Inferior parietal cortex (tissue), 1 donor: ENCODE measurements at regions not wholly inside any gene's neighbourhood (a gene's known extent, or its start where the extent isn't known, plus 50 kb on each side); places are given as distances from the start of the nearest gene placed in this dataset.

ENCODE experiments used
- DNase-seq: peaks from one replicate; pipeline ENCODE4 v3.0.0-alpha.2; 2016; ENCODE audit errors: extremely low spot score

- DNase-seq: no peak
Observed at GRCh38 chr2:125042727-125043126, 1017.6 kb downstream of the CNTNAP5 start.

GRCh38 chr2:125070726-125071505 lies 1045.8 kb downstream of the CNTNAP5 start:
- DNase-seq: no peak

DNA sequence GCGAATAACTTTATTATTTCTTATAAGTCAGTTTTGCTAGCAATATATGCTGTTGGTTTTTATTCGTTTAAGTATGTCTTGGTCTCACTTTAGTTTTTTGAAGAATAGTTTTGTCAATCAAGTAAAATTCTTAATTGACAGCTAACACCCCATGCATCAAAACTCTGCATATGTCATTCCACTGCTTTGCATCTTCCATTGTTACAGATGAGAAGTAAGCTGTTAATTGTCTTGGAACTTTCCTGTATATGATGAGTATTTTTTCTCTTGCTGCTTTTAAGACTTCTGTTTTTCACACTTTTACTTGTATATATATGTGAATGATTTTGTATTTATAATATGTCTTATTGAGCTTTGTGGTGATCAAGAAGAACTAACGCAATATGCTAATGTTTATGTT lies 1048.4 kb downstream of the CNTNAP5 start:
- DNase-seq: no peak

DNA sequence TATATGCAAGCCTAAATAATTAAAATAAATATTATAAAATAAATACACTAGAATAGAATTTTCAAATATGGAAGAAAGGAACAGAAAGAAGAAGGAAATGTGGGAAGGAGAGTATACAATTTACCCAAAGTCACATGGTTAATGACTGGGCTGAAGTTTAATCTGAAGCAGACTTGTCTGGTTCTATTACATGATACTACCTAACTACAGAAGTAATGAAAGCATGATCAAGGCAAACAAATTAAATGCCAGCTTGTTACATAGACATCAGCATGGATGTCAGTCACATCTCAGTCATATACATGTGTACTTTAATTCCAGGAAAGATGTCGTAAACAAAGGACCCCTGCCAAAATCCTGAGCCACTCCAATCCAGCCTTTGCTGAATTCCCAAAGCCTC lies 1060.8 kb downstream of the CNTNAP5 start:
- DNase-seq: no peak

- DNase-seq: no peak
Observed at GRCh38 chr2:125086313-125087184, 1061.5 kb downstream of the CNTNAP5 start.

DNA sequence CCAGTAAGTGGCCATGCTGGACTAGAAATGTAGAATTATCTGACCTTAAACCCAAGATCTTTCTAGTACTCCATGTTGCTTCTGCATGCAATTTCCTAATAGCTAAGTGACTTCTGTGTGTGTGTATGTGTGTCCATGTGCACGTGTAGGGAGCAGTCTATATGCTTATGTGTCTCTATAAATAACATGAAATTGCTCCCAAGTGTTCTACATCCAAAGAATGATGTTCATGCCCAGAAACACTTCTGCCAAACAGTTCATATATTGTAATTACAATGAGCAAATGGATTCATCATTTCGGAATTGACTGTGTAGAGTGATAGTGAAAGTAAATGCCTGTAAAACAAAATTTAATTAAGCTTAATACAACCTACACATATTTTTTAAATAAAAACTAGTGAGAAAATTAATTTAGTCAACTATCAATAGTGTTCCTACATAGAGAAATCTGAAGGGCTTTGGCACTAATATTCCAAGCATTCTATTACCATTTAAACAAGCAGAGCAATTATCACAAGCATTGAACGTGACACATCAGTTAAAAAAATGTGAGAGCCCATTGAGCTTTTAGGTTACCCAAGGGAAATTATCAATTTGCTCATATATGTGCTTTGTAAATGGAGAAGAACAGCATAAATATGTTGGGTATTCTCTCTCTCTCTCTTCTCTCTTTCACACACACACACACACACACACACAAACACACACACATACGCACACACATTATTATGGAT lies 1067.4 kb downstream of the CNTNAP5 start:
- DNase-seq: no peak

DNA sequence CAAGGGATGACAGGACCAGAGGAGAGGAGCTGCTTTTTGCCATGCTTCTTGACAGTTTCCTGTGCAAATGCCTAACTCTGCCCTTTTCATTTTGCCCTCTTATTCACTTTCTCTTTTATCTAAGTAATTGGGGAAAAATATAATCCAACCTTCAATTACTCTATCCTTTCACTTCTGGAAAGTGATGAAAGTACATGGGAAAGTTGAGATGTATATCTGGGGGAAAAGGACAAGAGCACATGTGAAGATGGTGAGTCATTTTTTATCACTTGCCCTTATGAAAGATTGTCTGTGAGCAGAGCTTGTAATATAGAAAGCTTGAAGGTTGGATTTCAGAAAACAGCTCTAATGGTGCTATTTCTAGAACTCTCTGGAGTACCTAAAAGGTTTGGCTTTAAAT lies 1070.7 kb downstream of the CNTNAP5 start:
- DNase-seq: no peak

- DNase-seq: no peak
Observed at GRCh38 chr2:125106710-125107109, 1081.6 kb downstream of the CNTNAP5 start.

DNA sequence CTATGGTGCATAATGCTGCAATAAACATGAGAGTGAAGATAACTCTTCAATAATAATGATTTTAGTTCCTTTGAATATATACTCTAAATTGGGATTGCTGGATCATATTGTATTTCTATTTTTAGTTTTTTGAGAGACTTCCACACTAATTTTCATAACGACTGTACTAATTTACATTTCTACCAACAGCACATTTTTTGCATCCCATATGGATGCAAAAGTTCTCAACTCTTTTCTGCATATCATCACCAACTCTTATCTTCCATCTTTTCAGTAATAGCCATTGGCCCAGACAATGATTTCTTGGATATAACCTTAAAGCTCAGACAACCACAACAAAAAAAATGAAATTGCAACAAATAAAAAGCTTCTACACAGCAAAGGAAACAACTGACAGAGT lies 1082.4 kb downstream of the CNTNAP5 start:
- DNase-seq: no peak

GRCh38 chr2:125108251-125108650 lies 1083.2 kb downstream of the CNTNAP5 start:
- DNase-seq: no peak

DNA sequence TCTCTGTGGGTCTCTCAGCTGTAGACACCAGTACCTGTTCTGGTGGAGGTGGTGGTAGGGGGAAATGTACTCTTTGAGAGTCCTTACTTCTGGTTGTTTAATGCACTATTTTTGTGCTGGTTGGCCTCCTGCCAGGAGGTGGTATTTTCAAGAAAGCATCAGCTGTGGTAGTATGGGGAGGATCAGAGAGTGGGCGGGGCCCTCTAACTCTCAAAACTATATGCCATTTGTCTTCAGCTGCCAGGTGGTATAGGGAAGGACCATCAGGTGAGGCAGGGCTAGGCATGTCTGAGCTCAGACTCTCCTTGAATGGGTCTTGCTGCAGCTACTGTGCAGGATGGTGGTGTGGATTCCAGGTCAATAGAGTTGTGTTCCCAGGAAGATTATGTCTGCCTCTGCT lies 1100.8 kb downstream of the CNTNAP5 start:
- DNase-seq: no peak

DNA sequence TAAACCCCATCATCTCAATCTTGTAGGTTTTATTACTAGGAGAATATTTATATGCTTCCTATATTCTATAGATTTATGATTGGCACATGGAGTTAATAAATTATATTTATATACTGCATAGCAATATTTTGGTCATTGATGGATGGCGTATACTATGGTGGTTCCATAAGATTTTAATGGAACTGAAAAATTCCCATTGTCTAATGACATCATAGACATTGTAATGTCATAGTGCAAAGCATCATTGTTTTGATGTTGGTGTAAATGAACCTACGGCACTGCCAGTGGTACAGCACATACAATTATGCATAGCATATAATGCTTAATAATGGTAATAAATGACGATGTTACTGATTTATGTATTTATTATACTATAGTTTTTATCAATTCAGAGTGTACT lies 1135.9 kb downstream of the CNTNAP5 start:
- no peak for DNase-seq

DNA sequence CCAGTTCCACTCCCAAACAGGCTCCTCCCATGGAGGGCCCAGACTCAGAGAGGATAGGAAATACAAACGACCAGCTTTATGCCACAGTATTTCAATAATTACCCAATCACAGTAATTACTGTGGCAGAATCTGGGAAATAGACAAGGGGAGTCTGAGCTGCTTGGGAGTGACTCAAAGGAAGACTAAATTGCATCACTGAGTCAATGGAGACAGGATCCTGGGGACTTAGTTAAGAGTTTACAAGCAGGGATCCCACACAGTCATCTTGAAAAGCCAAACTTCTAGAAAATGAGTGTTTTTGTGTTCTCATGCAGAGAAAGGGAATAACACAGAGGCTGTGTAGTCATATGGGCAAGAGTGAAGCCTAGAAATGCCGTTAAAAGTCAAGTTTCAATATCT lies 1142.1 kb downstream of the CNTNAP5 start:
- no peak for DNase-seq

DNA sequence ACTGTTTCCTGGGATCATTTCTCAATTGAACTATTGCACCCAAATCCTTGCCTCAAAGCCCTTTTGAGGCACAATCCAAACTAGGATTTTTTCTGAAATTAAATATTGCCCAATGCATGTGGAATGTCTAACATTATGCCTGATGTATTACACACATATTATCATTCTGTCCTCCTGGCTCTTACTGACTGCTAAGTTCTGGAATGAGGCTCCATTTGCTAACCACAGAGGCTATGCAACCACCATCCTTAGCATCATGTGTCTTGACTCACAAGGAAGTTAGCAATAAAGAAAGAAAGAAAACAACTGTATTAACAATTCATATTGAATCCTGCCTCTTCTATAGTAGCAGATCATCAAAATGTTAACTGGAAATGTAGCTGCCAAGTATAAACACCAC lies 1142.7 kb downstream of the CNTNAP5 start:
- DNase-seq: no peak

GRCh38 chr2:125168442-125168841 lies 1143.4 kb downstream of the CNTNAP5 start:
- DNase-seq: no peak

DNA sequence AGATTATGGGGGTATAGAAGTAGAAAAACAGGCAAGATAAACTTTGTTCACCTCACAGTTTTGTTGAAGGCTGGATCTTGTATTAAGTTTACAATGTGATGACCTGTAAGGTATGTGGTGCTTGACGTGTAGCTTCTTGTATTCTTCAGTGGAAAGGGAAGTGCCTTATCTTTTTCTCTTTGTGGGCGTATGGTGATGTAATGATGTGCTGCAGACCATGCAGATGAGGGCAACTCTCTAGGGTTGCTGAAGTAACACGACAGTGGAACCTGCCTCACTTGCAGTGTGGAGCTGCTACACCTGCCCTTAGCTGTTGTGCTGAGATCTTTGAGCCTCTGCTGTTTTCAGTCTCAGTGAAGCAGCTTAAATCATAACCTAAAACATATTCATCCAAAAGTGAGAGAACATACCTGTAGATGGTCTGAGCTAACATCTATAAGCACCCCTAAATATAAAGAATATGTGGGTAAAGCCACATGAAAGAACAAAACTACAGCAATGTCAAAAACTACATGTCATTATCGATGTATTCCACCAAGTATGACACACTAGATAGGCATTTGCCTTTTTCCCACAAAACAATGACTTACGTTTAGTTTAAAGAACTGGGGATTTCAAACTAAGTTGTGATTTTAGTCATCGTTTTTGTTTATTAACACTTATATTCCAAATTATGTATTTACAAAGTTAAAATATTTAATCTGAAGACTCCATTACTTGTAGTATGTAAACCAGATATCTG lies 1144.1 kb downstream of the CNTNAP5 start:
- no peak for DNase-seq

DNA sequence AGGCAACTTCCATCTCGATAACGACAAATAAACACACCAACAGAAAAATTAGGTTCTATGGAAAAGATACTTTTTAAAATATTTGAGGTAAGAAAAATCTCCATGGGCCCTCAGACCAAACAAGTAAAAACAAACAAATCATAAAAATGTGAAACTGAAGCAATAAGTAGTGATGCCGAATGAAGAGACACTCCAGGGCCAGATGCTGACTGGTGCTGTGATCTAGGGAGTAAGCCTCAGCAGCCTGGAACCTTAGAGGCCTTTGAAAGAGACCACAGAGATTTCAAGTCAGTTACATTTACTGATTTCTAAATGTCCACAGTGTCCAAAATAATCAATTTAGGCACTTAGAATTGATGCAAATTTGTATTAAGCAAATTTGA lies 1144.7 kb downstream of the CNTNAP5 start:
- no peak for DNase-seq

DNA sequence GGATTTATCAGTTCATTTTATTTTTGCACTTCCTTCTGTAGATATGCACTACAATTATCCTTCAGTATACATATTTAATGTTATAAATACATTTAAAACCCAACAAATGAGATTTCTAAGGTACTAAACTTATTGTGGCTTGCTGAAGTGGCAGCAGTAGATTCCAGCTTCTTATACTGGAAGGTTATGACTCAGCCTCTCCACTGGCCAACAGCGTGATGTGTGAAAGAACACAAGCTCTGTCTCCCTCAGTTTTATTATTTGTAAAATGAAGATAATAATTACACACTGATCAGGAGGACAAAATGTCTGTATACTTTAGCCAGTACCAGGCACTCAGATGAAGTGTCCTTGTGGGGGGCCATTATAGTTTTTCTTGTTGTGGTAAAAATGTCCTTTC lies 1147.1 kb downstream of the CNTNAP5 start:
- DNase-seq: no peak

DNA sequence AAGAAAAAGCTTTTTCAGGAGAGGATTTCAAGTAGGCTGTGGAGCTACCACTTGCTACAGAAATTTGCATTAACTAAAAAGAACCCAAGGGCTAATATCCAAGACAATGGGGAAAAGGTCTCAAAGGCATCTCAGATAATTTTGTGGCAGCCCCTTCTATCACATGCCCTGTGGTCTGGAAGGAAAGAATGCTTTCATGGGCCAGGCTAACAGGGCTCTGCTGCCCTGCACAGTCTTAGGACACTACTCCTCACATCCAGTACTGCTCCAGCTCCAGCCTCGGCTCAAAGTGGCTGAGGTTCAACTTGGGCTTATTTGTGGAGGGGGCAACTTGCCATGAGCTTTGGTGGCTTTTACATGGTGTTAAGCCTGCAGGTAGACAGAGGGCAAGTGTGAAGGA lies 1150.3 kb downstream of the CNTNAP5 start:
- no peak for DNase-seq

DNA sequence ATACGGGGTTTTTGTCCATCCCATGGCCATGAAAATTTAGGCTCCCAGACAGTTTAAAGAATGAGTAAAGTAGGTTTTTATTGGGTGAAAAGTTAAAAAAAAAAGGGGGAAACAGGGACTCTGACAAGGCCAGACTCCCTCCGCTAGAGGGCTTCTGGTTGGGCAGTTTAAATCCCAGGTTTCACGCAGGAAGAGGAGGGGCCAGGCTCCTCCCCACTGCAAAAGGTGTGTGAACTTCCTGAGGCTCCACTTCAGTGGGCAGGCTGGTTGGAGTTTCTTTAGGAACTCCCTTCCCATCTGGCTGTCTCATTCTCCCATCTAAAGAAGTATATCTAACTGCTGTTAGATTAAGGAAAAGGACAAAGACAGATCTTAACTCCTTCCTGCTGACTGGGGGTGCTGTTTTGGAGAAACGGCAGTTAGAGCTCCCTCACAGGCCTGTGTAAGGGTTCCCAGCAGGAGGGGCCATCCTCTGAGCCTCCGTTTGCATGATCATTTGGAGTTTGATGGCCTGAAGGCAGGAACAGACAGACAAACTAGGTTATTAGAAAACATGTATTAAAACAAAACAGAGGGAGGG lies 1160.7 kb downstream of the CNTNAP5 start:
- DNase-seq: no peak

DNA sequence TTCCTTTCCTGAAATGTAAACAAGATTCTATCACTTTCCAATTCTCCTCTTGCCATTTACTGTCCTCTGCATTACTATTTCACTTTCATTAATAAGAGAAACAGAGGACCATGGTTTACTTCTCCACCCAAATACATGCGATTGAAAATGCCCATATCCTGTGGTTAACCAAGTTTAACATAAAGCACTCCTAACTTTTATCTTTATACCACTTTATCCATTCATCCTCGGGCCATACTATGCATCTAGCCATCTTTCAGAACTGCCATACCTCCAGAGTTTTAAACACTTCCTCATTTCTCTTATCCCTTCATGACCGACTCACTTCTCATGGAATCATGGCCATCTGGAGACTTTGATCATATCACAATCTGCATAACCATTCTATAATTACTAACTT lies 1182.3 kb downstream of the CNTNAP5 start:
- no peak for DNase-seq
